HG03378 (cell line): ENCODE measurements at regions not wholly inside any gene's neighbourhood (a gene's known extent, or its start where the extent isn't known, plus 50 kb on each side); places are given as distances from the start of the nearest gene placed in this dataset.
"Not testable (repeated sequence)": the region's sequence is repeated elsewhere in the genome, so short reads cannot be mapped to it uniquely, and the experiment has no call there.

ENCODE experiments used
- ATAC-seq: cut with Tn5 transposase; IDR thresholded peaks from one replicate; pipeline ENCODE4 v1.9.1; 2021; ENCODE audit warnings: mild to moderate bottlenecking, moderate library complexity; ENCODE audit not compliant: unreplicated experiment

DNA sequence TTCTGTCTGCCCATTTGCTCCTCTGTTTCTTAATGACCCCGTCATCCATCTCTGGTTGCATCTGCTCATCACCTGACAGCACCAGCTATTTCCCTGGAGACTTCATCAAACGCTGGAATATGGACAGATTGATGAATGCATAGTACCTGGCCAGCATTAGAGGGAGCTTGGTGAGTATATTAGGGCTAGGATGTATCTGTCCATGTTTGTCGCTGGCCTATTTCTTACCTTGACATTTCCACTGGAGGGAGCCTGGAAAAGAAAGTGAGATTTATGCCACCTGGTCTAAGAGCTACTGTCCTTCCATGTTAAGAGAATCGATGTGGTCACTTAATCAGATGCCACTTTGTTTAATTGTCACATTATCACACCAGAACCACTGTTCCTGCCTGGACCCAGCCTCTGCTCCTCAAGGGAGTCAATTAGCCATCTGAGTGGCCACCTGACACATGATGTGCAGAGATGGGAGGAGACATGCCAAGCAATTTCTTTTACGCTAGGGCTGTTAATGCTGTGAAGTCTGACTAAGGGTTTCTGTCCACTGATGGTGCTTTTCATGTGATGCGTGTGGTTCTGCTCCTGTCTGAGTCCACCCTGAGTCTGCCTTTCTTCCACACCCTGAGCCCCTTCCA lies 75.3 kb upstream of the SFSWAP start:
- ATAC-seq, result no peak

DNA sequence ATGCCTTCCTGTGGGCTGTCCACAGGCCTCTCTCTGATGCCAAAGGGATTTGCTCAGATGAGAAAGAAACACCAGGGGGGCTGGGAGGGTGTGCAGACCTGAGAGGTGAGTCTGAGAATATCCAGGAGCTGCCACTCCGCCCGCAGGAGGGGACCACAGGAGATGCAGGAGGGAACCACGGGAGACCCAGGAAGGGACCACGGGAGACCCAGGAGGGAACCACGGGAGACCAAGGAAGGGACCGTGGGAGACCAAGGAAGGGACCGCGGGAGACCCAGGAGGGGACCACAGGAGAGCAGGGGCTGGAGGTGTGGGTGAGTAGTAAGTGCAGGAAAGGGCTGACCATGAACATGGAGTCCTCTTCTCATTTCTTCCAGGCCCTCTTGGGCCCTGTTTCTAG lies 74.6 kb upstream of the SFSWAP start:
- ATAC-seq, result no peak

DNA sequence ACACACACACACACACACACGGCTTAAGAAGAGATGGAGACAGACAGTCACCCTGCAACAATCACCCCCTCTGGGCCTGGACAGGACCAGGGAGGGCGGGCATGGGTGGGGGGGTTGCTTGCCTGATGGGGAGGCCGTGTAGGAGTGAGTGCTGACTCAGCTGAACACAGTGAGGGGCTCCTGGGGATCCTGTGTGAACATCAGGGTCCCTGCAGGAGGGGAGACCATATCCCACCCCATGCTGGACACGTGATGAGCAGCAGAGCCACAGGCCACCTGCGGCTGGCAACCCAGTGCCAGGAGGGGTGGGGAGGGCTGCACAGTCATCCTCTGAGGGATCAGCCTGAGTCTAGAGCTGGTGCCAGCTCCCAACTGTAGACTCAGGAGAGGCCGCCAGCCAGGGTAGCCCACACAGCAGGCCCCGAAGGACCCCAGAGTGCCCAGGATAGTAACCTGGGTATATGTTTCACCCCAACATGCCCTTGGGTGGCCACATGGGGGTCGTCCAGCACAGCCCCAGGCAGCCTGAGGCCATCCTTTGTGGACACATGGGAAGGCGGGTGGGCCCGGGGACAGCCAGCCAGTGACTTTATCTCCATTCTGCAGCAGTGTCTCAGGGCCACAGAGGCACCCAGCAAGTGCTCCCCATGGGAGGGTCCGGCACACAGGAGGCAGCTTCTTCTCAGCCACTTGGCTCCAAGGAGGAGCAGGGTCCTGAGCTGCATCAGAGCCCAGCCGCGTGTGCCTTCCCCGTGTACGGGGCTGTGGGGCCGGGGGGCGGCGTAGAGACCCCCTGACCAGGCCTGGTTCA lies 73.7 kb upstream of the SFSWAP start:
- no peak for ATAC-seq

DNA sequence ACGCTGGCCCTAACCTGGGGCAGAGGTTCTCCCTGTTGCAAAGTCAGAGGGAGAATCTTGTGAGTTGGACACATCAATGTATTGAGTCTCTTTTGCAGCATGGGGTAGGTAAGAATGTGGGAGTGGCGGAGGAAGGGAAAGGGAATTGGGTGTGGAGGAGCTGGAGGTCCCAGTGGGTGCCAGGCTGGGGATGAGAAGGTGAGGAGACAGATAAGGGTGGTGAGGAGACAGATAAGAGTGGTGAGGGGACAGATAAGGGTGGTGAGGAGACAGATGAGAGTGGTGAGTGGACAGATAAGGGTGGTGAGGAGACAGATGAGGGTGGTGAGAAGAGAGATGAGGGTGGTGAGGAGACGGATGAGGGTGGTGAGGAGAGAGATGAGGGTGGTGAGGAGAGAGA lies 72.9 kb upstream of the SFSWAP start:
- no peak for ATAC-seq

DNA sequence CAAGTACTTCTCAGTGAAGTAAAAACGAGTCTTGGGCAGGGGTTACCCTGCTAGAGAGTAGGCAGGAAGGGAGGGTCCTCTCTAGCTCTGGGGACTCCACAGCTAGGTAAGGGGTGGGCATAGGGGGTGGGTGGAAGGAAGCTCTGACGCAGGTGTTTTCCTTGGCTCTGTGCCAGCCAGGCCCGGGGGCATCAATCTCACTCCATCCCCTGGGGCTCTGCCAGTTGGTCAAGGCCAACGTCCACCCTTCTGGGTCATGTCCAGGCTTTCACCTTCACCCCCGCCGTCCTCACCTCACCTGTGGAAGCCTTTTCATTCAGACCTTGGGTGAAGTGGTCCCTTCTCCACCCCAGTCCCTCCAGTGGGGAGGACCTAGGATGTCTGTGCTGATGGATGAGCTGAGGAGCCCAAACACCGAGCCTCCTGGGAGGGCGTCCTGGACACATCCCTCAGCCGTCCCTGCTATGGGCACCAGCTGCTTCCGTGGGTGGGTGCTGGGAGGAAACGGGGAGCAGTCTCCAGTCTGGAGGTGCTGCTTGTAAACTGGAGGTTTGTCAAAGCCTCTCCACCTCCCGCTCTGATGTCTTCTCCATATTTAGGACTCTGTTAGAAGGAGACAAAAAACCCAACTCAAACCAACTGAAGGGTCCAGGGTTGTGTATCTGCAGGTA lies 71.5 kb upstream of the SFSWAP start:
- no peak for ATAC-seq

DNA sequence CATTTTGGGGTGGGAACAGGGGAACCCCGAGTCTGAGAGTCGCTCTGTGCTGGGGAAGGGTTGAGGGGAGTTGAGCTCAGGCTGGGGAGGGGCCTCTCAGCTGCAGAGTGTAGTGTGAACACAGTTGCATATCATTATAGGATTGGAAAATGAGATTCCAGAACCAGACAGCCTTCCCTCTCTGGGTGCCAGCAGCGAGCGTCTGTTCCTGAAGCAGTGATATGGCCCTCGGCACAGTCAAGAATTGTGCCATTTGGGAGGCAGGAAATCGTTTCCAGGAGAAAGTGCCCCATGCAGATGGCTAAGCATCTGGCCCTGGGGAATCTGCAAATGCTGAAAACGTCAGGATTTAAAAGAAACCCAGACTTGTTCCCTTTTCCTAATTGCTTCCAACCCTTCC lies 70.4 kb upstream of the SFSWAP start:
- no peak for ATAC-seq

DNA sequence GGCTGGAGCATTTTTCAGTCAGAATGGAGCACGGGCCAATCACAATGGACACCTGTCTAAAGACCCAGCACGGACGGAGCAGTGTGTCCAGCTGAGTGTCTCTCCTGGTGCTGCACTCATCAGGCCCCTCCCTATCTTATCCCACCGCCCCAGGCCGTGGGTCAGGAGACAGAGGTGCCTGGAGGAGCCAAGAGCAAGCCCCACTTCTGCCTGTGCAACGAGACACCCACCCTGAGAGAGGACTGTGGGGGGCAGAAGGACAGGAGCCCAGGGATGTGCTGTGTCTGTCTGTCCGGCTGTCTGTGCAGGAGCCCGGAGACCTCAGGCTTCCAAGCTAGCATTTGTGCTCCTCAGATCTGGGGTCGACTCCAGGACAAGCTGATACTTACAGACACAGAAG lies 69.6 kb upstream of the SFSWAP start:
- ATAC-seq, result no peak

DNA sequence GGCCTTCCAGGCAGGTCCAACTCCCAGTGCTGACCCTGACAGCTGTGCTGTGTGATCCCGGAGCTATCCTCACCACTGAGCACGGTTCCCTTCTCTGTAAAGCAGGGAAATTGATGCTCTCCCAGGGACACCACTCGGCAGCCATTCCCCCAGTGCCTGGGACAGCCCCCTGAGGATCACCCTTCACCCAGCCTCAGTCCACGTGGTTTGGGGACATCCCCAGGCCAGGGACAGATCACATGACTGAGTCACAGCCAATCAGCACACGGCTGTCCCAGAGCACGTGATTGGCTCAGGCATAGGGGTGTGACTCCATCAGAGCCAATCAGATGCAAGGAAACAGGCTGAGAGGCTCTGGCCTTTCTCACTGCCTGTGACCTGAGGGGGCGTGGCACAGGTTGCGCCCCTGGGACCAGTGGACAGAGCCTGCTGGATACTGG lies 68.8 kb upstream of the SFSWAP start:
- no peak for ATAC-seq

DNA sequence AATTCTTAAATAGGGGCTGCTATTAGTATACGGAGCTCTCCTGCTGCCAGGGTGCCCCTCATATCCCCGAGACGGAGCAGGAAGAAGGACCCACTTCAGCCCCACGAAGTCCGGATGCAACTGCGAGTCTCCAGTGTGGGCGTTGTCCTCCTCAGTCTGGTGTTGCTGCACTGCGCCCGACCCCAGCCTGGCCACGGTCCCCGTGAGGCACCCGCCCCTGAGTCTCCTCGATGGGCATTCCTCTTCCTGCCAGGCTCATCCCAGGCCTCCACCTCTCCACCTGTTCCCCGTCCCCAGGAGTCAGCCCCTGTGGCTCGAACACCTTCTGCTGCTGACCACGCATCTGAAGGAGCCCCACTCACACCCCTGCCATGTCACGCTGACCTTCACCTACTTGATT lies 68.1 kb upstream of the SFSWAP start:
- no peak for ATAC-seq

DNA sequence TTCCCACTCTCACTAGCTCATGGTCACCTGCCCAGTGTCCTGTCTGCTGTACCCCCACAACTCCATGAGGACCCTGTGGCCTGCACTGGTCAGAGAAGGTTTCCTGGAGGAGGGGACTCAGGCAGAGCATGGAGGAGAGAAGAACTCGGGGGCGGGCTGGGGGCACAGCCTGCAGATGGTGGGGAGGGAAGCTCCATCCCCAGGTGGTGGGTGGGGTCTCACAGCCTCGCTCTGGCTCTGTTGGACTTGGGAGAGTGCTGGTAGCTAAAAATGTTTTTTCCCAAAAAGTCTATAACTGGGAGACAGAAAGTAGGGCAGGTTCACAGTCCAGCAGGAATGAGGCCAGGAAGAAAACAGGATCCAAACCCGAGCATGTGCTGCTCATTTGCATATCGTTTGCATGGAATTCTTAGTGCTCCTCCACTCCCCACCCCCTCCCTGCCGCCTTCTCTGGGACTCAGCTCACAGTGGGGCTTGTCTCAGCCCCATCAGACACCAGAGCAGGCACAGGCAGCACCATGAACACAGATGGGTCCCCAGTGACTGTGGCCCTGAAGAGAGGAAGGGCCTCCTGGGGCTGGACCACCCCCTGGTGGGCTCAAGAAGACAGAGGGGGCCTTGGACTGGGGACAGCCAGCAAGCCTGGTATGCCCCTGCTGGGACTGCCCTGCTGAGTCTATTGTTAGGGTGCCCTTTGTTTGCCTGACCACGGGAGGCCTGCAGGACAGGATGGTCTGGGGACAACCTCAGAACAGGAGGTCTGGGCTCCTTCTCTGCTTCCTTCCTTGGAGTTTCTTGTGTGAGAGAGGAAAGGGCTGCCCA lies 67.0 kb upstream of the SFSWAP start:
- ATAC-seq, result no peak

DNA sequence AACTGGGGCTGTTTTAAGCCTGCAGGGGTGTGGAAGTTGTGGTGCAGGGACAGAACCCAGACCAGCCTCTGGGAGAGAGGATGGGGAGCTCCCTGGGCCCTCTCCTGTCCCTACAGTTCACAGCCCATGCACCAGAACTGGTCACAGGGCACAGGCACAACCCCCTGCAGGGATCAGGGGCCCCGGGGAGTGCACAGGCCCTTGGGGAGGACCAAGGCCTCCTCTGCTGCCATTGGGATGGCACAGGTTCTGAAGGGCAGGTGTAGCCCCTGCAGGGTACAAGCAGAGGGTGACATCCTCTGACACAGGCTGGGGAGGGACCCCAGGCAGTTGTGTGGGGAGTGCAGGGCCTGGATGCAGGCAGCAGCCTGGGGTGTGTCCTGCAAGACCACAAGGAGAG lies 66.4 kb upstream of the SFSWAP start:
- ATAC-seq, result no peak

DNA sequence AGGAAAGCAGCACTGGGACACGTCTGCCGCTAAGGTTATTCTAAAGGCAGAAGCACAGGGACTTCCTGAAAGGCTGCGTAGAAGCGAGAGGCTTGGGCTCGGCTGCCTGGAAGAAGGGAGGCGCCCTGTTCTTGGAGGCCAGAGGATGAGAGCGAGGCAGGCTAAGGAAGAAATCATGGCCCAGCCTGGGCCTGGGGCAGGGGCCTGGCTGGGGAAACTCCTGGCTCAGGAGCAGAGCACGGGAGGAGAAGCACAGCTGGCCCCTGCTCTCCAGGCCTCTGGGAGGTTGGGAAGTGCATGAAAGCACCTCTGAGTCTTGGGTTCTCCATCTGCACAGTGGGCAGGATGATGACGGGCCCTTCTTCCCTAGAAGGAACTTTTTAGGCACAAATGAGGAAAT lies 66.0 kb upstream of the SFSWAP start:
- not testable (repeated sequence) for ATAC-seq

DNA sequence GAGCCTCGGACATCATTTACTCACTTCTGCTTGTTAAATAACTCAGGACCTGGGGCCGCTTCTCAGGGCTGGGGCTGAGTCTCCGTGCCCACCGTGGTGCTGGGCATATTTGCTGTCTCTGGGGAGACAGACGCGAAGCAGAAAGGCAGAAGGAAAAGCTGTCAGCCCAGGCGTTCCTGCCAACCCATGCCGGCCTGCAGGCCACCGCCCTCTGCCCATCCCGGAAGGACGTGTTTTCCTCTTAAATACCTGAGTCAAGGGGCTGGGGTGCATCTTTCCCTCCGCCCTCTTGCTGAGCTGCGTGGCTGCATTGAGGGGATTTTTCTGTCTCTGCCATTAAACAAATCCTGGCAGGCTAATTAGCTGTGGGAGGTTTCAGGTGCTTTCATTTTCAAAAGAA lies 65.3 kb upstream of the SFSWAP start:
- not testable (repeated sequence) for ATAC-seq

DNA sequence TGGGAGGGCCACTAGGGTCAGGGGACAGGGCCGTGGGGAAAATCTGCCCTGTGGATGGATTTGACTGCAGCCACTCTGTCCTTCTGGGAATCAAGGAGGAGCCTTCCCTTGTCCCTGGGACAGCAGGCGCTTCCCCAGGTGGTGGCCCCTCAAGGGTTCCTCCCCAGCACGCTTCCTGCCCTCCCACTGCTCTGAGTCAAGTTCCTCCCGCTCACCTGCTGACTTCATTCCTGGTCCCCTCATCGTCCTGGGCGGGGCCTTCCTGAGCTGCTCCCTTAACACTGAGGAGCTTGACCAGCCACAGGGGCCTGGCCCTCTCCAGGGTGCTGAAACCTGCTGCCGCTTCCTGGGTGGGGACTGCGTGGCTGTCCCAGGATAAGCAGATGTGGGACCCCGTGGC lies 64.4 kb upstream of the SFSWAP start:
- ATAC-seq, result not testable (repeated sequence)

DNA sequence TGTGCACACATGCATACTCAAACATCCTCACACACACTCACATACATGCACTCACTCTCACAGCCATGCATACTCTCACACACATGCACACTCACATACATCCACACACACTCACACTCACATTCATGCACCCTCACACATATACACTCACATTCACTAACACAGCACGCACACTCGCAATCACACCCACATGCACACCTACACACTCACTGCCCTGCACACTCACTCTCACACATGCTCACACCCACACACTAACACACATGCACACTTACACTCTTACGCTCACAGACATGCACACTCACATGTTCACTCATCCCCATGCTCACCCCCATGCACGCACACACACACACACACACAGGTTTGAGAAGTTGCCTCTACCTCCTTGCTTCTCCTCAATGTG lies 63.2 kb upstream of the SFSWAP start:
- ATAC-seq, result no peak

DNA sequence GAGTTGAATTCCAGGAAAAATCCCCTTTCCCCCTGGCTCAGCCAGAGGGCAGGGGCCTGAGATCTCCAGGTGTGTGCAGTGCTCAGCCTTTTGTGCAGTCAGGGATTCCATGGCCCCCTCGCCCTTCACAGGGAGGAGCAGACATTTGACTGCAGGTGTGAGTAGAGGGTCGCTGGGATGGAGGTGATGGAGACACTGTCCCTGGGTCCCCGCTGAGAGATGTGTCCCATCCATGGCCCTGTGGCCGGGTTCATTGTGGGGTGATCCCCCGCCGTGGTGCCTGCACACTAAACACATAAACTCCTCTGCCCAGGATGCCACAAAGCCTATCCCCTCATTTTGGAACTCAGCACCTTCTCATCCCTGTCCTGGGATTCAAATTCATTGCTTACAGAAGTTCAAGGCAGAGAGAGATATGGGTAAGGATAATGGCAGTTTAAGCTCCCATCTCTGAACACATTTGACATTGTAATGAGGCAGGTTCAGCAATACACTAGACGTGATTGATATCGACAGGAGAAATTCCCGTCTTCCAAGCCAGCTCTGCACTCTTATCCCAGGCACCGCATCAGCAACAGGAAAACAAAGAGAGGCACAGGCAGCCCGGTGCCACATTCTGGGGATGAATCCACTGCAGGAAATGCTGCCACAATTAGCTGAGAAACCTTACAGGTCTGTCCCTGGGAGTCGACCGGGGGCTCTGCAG lies 55.3 kb upstream of the SFSWAP start:
- ATAC-seq, result not testable (repeated sequence)

DNA sequence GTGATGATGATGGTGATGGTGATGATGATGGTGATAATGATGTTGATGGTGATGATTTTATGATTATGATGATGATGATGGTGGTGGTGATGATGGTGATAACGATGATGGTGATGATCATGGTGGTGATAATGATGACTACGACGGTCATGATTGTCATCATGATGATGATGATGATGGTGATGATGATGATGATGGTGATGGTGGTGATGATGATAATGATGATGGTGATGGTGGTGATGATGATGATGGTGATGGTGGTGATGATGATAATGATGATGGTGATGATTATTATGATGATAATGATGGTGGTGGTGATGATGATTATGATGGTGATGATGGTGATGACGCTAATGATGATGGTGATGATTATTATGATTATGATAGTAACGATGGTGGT lies 54.1 kb upstream of the SFSWAP start:
- ATAC-seq, result not testable (repeated sequence)

DNA sequence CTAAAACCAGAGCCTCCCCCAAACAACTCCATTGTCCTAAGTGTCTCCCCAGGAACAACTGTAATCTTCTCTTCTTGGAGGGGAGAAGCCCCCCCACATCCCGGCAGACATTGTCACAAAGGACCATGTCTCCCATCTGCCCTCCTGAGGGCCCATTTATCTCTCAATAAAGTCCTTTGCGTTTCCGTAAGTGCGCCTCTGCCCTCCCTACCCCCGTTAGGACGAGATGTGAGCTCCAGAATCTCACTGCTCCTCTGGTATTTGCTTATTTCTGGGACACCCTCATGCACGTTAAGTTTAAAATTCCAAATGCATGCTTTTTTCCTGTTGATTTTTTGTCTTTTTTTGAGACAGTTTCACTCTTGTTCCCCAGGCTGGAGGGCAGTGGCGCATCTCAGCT lies 52.3 kb upstream of the SFSWAP start:
- ATAC-seq, result not testable (repeated sequence)

DNA sequence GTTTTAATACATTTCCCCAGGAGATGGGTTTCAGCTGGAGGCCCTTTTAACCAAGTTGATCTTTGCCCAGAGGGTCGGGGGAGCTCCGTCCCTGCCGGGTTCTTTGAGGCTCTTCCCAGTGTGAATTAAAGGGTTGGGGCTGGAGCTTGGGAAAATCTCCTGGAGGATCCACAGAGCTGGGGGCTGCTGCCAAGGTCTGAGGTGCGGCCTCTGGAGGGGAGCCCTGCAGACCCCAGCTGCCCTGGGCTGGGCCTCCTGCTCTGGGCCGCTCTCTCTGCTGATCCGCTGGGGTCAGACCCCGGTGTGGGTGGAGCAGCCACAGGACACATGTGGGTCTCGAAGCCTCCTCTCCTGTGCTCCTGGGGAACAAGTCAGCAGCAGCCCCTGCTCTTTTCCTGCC lies 51.4 kb upstream of the SFSWAP start:
- not testable (repeated sequence) for ATAC-seq

DNA sequence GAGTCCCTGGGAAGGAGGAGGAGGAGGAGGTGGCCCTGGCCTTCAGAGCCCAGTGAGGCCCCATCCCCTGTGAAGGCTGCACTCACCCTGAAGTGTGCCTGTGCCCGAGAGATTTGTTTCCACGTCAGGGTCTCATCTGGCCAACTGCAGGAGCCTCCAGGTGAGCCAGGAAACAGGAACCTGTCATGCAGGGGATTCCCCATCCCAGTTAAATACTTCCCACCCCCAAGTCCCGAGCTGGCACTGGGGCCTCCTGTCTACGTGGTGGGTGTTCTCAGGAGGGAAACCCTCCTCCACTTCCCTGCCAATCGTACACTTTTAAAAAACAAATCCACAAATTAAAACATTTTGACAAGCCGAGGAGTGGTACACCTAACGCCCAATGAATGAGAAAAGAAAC lies 50.9 kb upstream of the SFSWAP start:
- not testable (repeated sequence) for ATAC-seq

DNA sequence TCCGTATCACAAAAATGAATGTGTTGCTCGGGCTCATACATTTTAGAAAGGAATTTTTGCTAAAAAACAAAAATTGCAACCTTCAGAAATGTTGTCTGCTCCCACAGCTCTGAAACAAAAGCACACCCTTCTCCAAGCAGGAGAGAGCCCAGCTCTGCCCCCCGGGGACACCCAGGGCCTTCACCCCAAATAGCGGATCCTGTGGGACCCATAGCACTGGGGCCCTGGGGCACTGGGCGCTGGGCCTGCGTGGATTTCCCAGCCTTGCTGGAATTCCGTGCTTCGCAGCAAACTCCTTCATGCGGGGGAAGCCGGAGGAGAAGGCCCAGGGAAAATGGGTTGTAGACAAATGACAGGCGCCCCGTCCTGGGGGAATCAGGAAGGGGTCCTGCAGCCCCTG lies 50.5 kb upstream of the SFSWAP start:
- not testable (repeated sequence) for ATAC-seq
